Endothelial cell (in vitro differentiated cells): ENCODE measurements at regions not wholly inside any gene's neighbourhood (a gene's known extent, or its start where the extent isn't known, plus 50 kb on each side); places are given as distances from the start of the nearest gene placed in this dataset.
A peak's percentile ranks its signal among the peaks of the same experiment; 100 is the strongest.

Source experiments
- DNase-seq: peaks from one replicate; pipeline ENCODE4 v3.0.0; 2021; ENCODE audit warnings: low spot score
- H3K27ac Mint-ChIP-seq: one replicate; pipeline ENCODE4 v1.8.0; 2021; ENCODE audit warnings: mixed read lengths, inconsistent platforms; ENCODE audit not compliant: unreplicated experiment
- H3K27me3 Mint-ChIP-seq: one replicate; pipeline ENCODE4 v1.8.0; 2021; ENCODE audit warnings: mild to moderate bottlenecking, moderate library complexity, mixed read lengths, inconsistent platforms; ENCODE audit not compliant: unreplicated experiment
- H3K36me3 Mint-ChIP-seq: one replicate; pipeline ENCODE4 v1.8.0; 2021; ENCODE audit warnings: mild to moderate bottlenecking, low read depth, mixed read lengths, inconsistent platforms; ENCODE audit not compliant: unreplicated experiment
- H3K4me1 Mint-ChIP-seq: one replicate; pipeline ENCODE4 v1.8.0; 2021; ENCODE audit warnings: mild to moderate bottlenecking, mixed read lengths, inconsistent platforms; ENCODE audit not compliant: unreplicated experiment
- H3K4me3 Mint-ChIP-seq: one replicate; pipeline ENCODE4 v1.8.0; 2021; ENCODE audit warnings: mild to moderate bottlenecking, mixed read lengths, inconsistent platforms; ENCODE audit not compliant: unreplicated experiment
- H3K9me3 Mint-ChIP-seq: one replicate; pipeline ENCODE4 v1.8.0; 2021; ENCODE audit warnings: mixed read lengths, inconsistent platforms; ENCODE audit not compliant: unreplicated experiment
- CTCF ChIP-seq: fragments of 200-600 bp; sonication (generic); IDR thresholded peaks from one replicate; pipeline ENCODE4 v1.5.0; 2021; ENCODE audit warnings: antibody characterized with exemption; ENCODE audit not compliant: unreplicated experiment

GRCh38 chr15:93271871-93272270 is 182.9 kb upstream of the RGMA start:
- no peaks in the 10 kb centered on the region for H3K4me1 Mint-ChIP-seq
- peaks cover 14% of the 10 kb centered on the region for H3K36me3 Mint-ChIP-seq
- H3K9me3 Mint-ChIP-seq = peaks cover 8% of the 10 kb centered on the region
- DNase-seq = no peak
- H3K4me3 Mint-ChIP-seq = no peak overlapping the region
- H3K27ac Mint-ChIP-seq = no peak overlapping the region
- peaks cover 3% of the 10 kb centered on the region for H3K27me3 Mint-ChIP-seq
- no peak for TF ChIP-seq CTCF

GRCh38 chr15:93270937-93271467 is 182.0 kb upstream of the RGMA start:
- DNase-seq = no peak
- H3K9me3 Mint-ChIP-seq = peaks cover 8% of the 10 kb centered on the region
- H3K4me1 Mint-ChIP-seq = peaks cover 2% of the 10 kb centered on the region
- TF ChIP-seq CTCF = no peak
- peaks cover 3% of the 10 kb centered on the region for H3K27me3 Mint-ChIP-seq
- no peak overlapping the region for H3K27ac Mint-ChIP-seq
- H3K4me3 Mint-ChIP-seq = no peak overlapping the region
- peaks cover 14% of the 10 kb centered on the region for H3K36me3 Mint-ChIP-seq

- DNase-seq = no peak
- no peak overlapping the region for H3K4me3 Mint-ChIP-seq
- no peak overlapping the region for H3K27ac Mint-ChIP-seq
- H3K27me3 Mint-ChIP-seq = peaks cover 9% of the 10 kb centered on the region
- TF ChIP-seq CTCF = no peak
- peaks cover 8% of the 10 kb centered on the region for H3K9me3 Mint-ChIP-seq
- H3K36me3 Mint-ChIP-seq = peaks cover 14% of the 10 kb centered on the region
- peaks cover 2% of the 10 kb centered on the region for H3K4me1 Mint-ChIP-seq
These were observed 179.1 kb upstream of the RGMA start for GRCh38 chr15:93268066-93268465.

GRCh38 chr15:93266291-93266690 is 177.3 kb upstream of the RGMA start:
- no peak overlapping the region for H3K27ac Mint-ChIP-seq
- no peak overlapping the region for H3K4me3 Mint-ChIP-seq
- H3K4me1 Mint-ChIP-seq = peaks cover 2% of the 10 kb centered on the region
- peaks cover 7% of the 10 kb centered on the region for H3K36me3 Mint-ChIP-seq
- H3K9me3 Mint-ChIP-seq = peaks cover 2% of the 10 kb centered on the region
- peaks cover 9% of the 10 kb centered on the region for H3K27me3 Mint-ChIP-seq
- peak; percentile 24 for DNase-seq
- TF ChIP-seq CTCF = no peak

GRCh38 chr15:93265111-93265556 is 176.1 kb upstream of the RGMA start:
- H3K4me1 Mint-ChIP-seq = peaks cover 2% of the 10 kb centered on the region
- no peaks in the 10 kb centered on the region for H3K9me3 Mint-ChIP-seq
- H3K4me3 Mint-ChIP-seq = no peak overlapping the region
- DNase-seq = no peak
- TF ChIP-seq CTCF = no peak
- H3K36me3 Mint-ChIP-seq = no peaks in the 10 kb centered on the region
- peak overlapping the region; percentile 18 for H3K27ac Mint-ChIP-seq
- H3K27me3 Mint-ChIP-seq = peaks cover 7% of the 10 kb centered on the region
